NCI-H1092 (cell line): ENCODE measurements at regions not wholly inside any gene's neighbourhood (a gene's known extent, or its start where the extent isn't known, plus 50 kb on each side); places are given as distances from the start of the nearest gene placed in this dataset.
A peak's percentile ranks its signal among the peaks of the same experiment; 100 is the strongest.
"Not testable (repeated sequence)": the region's sequence is repeated elsewhere in the genome, so short reads cannot be mapped to it uniquely, and the experiment has no call there.

Source experiments
- DNase-seq: peaks from one replicate; lab custom pipeline; 2025; lab: John Stamatoyannopoulos, UW

- not testable (repeated sequence) for DNase-seq
Measured at GRCh38 chr5:134471858-134472449, 53.5 kb upstream of the JADE2 start.

GRCh38 chr5:134468921-134469400 lies 56.5 kb upstream of the JADE2 start:
- DNase-seq: no peak

DNA sequence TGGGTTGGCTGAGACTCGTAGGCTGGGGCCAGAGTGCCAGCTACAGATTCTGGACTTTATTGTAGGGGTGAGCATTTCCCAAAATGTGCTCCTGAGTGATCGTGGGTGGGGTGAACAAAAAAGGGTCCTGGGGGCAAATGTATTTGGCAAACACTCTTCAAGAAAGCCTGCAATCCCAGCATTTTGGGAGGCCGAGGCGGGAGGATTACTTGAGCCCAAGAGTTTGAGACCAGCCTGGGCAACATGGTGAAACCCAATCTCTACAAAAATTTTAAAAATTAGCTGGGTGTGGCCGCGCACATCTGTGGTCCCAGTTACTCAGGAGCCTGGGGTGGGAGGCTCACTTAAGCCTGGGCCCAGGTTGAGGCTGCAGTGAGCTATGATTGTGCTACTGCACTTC lies 55.5 kb upstream of the CDKN2AIPNL start:
- DNase-seq: no peak

DNA sequence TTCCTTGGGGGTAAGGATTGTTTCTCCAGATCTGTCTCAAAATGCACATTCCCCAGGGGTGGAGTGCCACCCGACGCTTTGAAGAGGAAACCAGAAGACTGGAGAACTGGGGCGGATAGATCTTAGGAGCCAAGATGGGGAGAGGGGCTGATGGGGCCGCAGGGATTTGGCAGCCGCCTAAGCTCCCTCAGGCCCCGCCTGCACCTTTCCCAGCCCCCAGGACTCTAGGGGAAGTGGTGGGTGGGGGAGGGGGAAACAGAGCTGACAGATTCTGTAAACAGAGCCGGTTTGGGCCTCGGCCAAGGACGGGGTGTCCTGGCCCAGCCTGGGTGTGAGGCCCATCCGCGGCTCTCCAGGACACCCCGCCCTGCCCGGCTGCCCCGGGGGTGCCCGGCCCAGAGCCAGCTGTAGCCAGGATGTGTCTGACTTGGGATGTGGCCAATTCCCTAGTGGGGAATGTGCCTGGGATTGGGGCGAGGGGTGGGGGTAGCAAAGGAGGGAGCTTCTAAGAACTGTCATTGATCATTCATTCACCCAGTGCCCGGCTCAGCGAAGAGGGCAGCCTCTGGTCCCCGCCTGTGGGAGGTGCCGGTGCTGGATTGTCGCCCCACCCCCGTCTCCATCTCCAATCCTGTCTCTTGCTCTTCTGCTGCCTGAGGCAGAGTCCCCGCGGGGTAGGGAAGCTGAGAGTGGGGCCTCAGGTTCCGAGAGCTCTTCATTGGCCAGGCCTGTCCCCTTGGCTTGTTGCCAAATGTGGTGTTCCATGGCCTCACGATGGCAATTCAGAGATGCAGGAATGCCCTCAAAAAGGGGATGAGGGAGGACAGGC lies 54.8 kb upstream of the CDKN2AIPNL start:
- DNase-seq: peak; percentile 23

- no peak for DNase-seq
Measured at GRCh38 chr5:134465816-134466240, 54.1 kb upstream of the CDKN2AIPNL start.

GRCh38 chr5:134464988-134465815 lies 53.5 kb upstream of the CDKN2AIPNL start:
- DNase-seq: no peak

DNA sequence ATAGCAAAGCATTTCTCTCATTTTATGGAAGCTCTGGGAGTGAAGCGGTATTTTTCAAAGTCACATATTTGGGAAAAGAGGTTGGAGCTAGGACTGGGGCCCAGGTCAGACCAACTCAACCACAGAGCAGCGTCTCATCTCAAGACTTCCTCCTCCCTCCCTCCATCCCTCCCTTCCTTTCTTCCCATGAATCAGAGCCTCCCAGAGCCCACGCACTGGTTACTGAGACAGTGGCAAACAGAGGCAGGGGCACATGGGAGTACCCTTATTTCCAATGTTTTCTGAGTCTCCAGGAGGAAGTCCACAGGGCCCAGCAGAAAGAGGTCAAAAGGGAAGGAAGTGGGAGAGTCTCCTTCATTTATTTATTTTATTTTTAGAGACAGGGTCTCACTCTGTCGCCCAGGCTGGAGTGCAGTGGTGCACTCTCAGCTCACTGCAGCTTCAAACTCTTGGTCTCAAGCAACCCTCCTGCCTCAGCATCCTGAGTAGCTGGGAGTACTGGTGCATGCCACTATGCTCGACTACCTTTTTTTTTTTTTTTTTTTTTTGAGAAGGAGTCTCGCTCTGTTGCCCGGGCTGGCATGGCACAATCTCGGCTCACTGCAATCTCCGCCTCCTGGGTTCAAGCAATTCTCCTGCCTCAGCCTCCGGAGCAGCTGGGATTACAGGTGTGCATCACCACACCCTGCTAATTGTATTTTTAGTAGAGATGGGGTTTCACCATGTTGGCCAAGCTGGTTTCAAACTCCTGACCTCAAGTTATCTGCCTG lies 52.5 kb upstream of the CDKN2AIPNL start:
- DNase-seq: no peak

DNA sequence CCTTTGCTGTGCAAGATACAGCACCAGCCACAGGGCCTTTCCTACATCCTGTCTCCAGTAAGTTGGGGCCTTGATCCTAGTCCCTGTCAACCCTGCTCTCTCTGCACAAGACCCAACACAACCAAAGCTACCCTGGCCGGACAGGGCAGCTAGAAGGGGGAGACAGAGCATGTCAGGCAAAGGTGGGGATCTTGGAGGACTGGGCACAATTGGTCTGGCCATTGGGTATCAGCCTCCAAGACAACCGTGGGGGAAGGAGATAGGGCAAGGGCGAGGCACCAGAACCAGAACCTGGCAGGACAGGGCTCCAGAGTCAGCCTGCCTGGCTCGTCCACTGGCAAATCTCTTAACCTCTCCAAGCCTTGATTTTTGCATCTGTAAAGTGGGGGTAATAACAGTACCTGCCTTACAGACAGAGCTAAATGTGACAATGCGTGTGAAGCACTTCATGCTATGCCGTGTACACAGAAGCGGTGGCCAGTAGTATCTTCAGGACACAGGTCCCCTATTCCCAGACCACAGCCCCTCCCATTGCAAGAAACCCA lies 51.6 kb upstream of the CDKN2AIPNL start:
- no peak for DNase-seq

DNA sequence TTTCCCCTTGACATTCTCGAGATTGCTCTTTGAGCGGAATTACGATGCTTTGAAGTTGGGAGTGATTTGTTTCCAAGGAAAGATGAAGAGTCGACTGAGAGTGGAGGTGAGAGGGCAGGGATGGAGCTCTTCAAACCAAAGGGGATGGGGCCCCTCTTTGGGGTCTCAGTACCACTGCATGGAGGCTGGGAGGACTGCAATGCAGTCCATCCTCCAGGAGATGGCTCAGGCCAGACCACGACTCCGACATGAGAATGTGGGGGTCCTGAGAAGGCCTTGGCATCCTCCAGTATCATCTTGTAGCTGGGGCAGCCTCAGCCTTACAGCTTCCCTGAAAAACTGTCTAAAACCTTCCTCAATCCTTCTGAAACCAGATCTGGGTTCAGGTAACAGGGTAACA lies 51.1 kb upstream of the CDKN2AIPNL start:
- no peak for DNase-seq

DNA sequence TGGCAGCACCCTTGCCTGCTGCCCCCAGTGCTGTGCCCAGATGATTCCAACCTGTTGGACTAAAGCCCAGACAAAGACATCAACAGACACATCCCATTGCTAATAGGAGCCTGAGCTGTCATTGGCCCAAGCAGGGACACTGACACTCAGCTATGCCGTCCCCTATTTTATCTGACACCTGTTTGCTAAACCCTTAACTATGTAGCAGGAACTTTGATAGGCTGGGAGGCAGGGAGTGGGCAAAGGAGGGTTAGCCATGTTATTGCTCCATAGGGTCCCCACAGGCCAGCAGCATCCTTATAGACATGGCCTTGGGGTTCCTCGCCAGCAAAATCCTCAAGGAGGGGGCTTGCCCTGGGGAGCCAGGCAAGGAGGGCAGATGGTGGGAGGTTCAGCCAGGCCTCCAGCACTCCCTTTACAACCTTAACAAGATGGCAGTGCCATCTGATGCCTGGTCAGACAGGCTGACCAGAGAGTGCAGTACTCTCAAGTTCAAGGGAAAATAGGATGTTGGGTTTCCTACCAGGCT lies 50.4 kb upstream of the CDKN2AIPNL start:
- no peak for DNase-seq
